Neuronal stem cell (in vitro differentiated cells): ENCODE measurements at regions not wholly inside any gene's neighbourhood (a gene's known extent, or its start where the extent isn't known, plus 50 kb on each side); places are given as distances from the start of the nearest gene placed in this dataset.

ENCODE experiments used
- DNase-seq: peaks from one replicate; pipeline ENCODE4 v3.0.0-alpha.2; 2013; ENCODE audit warnings: low spot score
- H2AFZ ChIP-seq: one replicate; pipeline ENCODE4 v1.6.1; 2013; ENCODE audit warnings: mild to moderate bottlenecking, low read length, inconsistent platforms
- H2AK5ac ChIP-seq: 2 replicates; pipeline ENCODE4 v1.6.1; 2013; ENCODE audit warnings: low read depth, mild to moderate bottlenecking, inconsistent platforms, low read length, moderate library complexity, mixed read lengths
- H2BK120ac ChIP-seq: 2 replicates; pipeline ENCODE4 v1.6.1; 2013; ENCODE audit warnings: low read depth, mild to moderate bottlenecking, inconsistent platforms, low read length, moderate library complexity, mixed read lengths
- H2BK12ac ChIP-seq: one replicate; pipeline ENCODE4 v1.6.1; 2013; ENCODE audit warnings: low read length, inconsistent platforms
- H2BK15ac ChIP-seq: 2 replicates; pipeline ENCODE4 v1.6.1; 2013; ENCODE audit warnings: mild to moderate bottlenecking, low read length, inconsistent platforms, mixed read lengths
- H2BK5ac ChIP-seq: one replicate; pipeline ENCODE4 v1.6.1; 2013; ENCODE audit warnings: inconsistent platforms, mild to moderate bottlenecking, low read length, moderate library complexity
- H3K14ac ChIP-seq: one replicate; pipeline ENCODE4 v1.6.1; 2013; ENCODE audit warnings: low read length, inconsistent platforms
- H3K18ac ChIP-seq: 2 replicates; pipeline ENCODE4 v1.6.1; 2013; ENCODE audit warnings: low read length, inconsistent platforms
- H3K23ac ChIP-seq: 2 replicates; pipeline ENCODE4 v1.6.1; 2013; ENCODE audit warnings: low read depth, mild to moderate bottlenecking, mixed read lengths, low read length, inconsistent platforms; ENCODE audit not compliant: poor library complexity
- H3K27ac ChIP-seq: replicated peaks from 3 replicates; pipeline ENCODE4 v1.5.1; 2013; ENCODE audit warnings: low read length, inconsistent platforms
- H3K27me3 ChIP-seq, 3 experiments: 2 replicates each; pipeline ENCODE4 v1.6.1; 2013; ENCODE audit warnings: low read length in 3 of 3, mild to moderate bottlenecking in 2 of 3, inconsistent platforms in 1 of 3, low read depth in 1 of 3, mixed read lengths in 1 of 3, moderate library complexity in 1 of 3; ENCODE audit not compliant: control insufficient read depth in 3 of 3, insufficient read depth in 3 of 3
- H3K36me3 ChIP-seq, 2 donors: replicated peaks in 1 of 2; 2 replicates each; pipeline ENCODE4 v1.6.1; 2013; ENCODE audit warnings: low read length in 2 of 2; ENCODE audit not compliant: control insufficient read depth in 2 of 2, insufficient read depth in 2 of 2
- H3K4ac ChIP-seq: 2 replicates; pipeline ENCODE4 v1.6.1; 2013; ENCODE audit warnings: inconsistent platforms, mild to moderate bottlenecking, low read length, moderate library complexity
- H3K4me1 ChIP-seq, 2 donors: 1 replicate in 1 of 2; 2 replicates in 1 of 2; pipeline ENCODE4 v1.6.1; 2013; ENCODE audit warnings: low read length in 2 of 2, low read depth in 1 of 2; ENCODE audit not compliant: control insufficient read depth in 2 of 2, insufficient read depth in 1 of 2
- H3K4me2 ChIP-seq: one replicate; pipeline ENCODE4 v1.6.1; 2013; ENCODE audit warnings: mild to moderate bottlenecking, low read length, inconsistent platforms; ENCODE audit not compliant: insufficient read depth, poor library complexity, severe bottlenecking
- H3K4me3 ChIP-seq, 2 donors: 2 replicates each; pipeline ENCODE4 v1.5.1; 2013; ENCODE audit warnings: low read length in 2 of 2, mild to moderate bottlenecking in 2 of 2, inconsistent platforms in 1 of 2, moderate library complexity in 1 of 2
- H3K79me1 ChIP-seq: one replicate; pipeline ENCODE4 v1.6.1; 2013; ENCODE audit warnings: low read depth, mild to moderate bottlenecking, inconsistent platforms, low read length, moderate library complexity
- H3K9ac ChIP-seq: one replicate; pipeline ENCODE4 v1.6.1; 2013; ENCODE audit warnings: mild to moderate bottlenecking, low read depth, low read length, inconsistent platforms; ENCODE audit not compliant: poor library complexity
- H3K9me3 ChIP-seq, 2 donors: replicated peaks in 1 of 2; 2 replicates each; pipeline versions ENCODE3 to v1.6.1; 2013; ENCODE audit warnings: low read length in 2 of 2, mild to moderate bottlenecking in 2 of 2, inconsistent platforms in 1 of 2, low read depth in 1 of 2, mixed read lengths in 1 of 2, moderate library complexity in 1 of 2; ENCODE audit not compliant: control insufficient read depth in 2 of 2, insufficient read depth in 1 of 2
- H4K8ac ChIP-seq: one replicate; pipeline ENCODE4 v1.6.1; 2013; ENCODE audit warnings: low read depth, mild to moderate bottlenecking, inconsistent platforms, low read length, moderate library complexity
- H4K91ac ChIP-seq: one replicate; pipeline ENCODE4 v1.6.1; 2013; ENCODE audit warnings: low read length, low read depth, mild to moderate bottlenecking, inconsistent platforms; ENCODE audit not compliant: poor library complexity
- WGBS, 2 donors: extraction: QIAGEN DNeasy Blood & Tissue Kit; methylation state at CpG; one replicate each; pipeline ENCODE4 v1.1.7; 2013; ENCODE audit warnings: missing lambda C conversion rate in 2 of 2, mixed read lengths in 1 of 2; ENCODE audit not compliant: insufficient read length in 2 of 2, insufficient replicate concordance in 1 of 2; ENCODE audit errors: extremely low coverage in 2 of 2; 5-methylcytosine and 5-hydroxymethylcytosine counted together

DNA sequence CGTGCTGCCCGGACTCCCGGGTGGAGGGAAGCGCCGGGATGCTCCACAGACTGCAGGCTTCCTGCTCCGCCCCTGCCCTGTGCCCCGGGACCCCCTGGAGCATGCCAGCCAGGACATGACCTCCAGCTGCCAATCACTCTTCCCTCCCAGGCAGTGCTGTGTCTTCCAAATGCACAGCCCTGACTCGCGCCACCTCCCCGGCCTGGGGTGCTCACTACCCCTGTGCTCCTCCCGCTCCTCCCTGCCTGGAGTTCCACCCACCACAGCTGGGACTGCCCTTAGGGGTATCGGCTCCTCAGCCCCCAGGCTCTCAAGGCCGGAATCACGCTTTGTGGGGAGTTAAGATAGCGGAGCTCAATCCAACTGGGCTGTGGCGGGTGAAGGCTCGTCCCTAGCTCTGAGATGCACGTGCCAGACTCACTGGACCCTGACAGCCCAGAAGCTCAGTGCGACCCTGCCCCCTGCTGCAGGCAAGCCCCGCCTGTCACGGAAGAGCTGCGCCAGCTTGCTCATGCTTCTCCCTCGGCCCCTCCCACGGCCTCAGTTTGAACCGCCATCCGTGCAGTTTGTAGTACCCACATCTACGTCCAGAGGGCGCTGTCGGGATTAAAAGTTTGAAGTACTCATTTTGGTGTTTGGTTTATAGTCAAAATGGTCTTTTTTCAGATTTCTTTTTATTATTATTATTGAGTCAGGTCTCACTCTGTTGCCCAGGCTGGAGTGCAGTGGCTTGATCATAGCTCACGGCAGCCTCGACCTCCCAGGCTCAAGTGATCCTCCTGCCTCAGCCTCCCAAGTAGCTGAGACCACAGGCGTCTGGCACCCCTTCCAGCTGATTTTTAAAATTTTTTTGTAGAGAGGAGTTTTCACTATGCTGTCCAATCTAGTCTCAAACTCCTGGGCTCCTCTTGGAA, 142.5 kb upstream of the TCERG1L start:
- H4K8ac ChIP-seq = no peak overlapping the region
- peak overlapping the region; percentile 61 for H2BK15ac ChIP-seq
- no peak overlapping the region for H3K4ac ChIP-seq
- no peak overlapping the region for H2BK12ac ChIP-seq
- peaks cover 0 to 6% (median 0%) of the 10 kb centered on the region in 3 experiments for H3K27me3 ChIP-seq
- no peak overlapping the region for H2BK5ac ChIP-seq
- no peaks in the 10 kb centered on the region for H3K36me3 ChIP-seq
- peak overlapping the region; percentile 97 for H2AFZ ChIP-seq
- no peaks in the 10 kb centered on the region for H3K9me3 ChIP-seq
- no peak overlapping the region for H2BK120ac ChIP-seq
- DNase-seq = peak; percentile 86
- peak overlapping the region; percentile 87 for H3K4me2 ChIP-seq
- H3K9ac ChIP-seq = peak overlapping the region; percentile 80
- no peaks in the 10 kb centered on the region for H3K79me1 ChIP-seq
- H3K27ac ChIP-seq = no peak overlapping the region
- H3K4me1 ChIP-seq = peaks cover 8 to 11% of the 10 kb centered on the region in 2 donors
- H3K4me3 ChIP-seq = peak overlapping the region; percentile 36 to 69
- peak overlapping the region; percentile 47 for H3K14ac ChIP-seq
- H4K91ac ChIP-seq = no peak overlapping the region
- no CpG with 5 or more reads among the region's 32 CpGs for WGBS, 2 donors
- H3K23ac ChIP-seq = no peak overlapping the region
- peak overlapping the region; percentile 30 for H2AK5ac ChIP-seq
- H3K18ac ChIP-seq = peak overlapping the region; percentile 84

DNA sequence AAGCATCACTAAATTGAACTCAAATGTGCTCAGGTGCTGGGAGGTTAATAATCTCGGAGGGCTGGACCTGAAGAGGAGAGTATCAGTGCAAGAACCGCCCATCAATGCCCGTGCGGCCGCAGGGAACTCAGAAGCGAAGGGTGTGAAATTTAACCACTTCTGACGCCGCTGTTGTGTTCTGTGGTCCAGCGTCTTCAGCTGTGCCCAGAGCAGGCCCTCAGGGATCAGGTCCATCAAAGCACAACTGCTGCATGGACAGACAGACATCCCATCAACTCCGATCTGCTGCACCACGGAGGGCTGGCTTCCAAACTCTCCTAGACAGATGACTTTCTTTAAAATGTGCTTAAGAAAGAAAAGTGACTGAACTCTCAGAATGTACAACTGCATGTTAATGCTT, 144.9 kb upstream of the TCERG1L start:
- H3K9me3 ChIP-seq = no peaks in the 10 kb centered on the region
- no peak overlapping the region for H2AK5ac ChIP-seq
- H3K36me3 ChIP-seq = no peaks in the 10 kb centered on the region
- peaks cover 0 to 6% (median 0%) of the 10 kb centered on the region in 3 experiments for H3K27me3 ChIP-seq
- no peak overlapping the region for H3K4me2 ChIP-seq
- H3K23ac ChIP-seq = no peak overlapping the region
- H2BK15ac ChIP-seq = no peak overlapping the region
- H4K91ac ChIP-seq = no peak overlapping the region
- DNase-seq = no peak
- H3K14ac ChIP-seq = no peak overlapping the region
- H4K8ac ChIP-seq = no peak overlapping the region
- no peak overlapping the region for H2BK5ac ChIP-seq
- whole genome bisulfite sequencing, 2 donors = no CpG with 5 or more reads among the region's 11 CpGs
- peaks cover 11 to 15% of the 10 kb centered on the region in 2 donors for H3K4me1 ChIP-seq
- no peak overlapping the region for H2BK12ac ChIP-seq
- H3K4me3 ChIP-seq = no peak overlapping the region
- no peak overlapping the region for H3K27ac ChIP-seq
- no peaks in the 10 kb centered on the region for H3K79me1 ChIP-seq
- H2BK120ac ChIP-seq = no peak overlapping the region
- no peak overlapping the region for H3K4ac ChIP-seq
- H3K18ac ChIP-seq = no peak overlapping the region
- no peak overlapping the region for H2AFZ ChIP-seq
- no peak overlapping the region for H3K9ac ChIP-seq

GRCh38 chr10:131461093-131461492, 149.6 kb upstream of the TCERG1L start:
- DNase-seq = no peak

GRCh38 chr10:131464789-131465188, 153.3 kb upstream of the TCERG1L start:
- Histone ChIP-seq H3K4me1 (peaks cover 0 to 7% of the 10 kb centered on the region in 2 donors), H3K4ac (no peak overlapping the region), H2BK15ac (no peak overlapping the region), H2BK12ac (no peak overlapping the region), H3K4me3 (no peak overlapping the region), H3K9me3 (no peaks in the 10 kb centered on the region), H3K79me1 (no peaks in the 10 kb centered on the region), H2BK5ac (no peak overlapping the region), H3K27ac (no peak overlapping the region), H3K14ac (no peak overlapping the region), H2AK5ac (no peak overlapping the region), H3K36me3 (no peaks in the 10 kb centered on the region), H3K23ac (no peak overlapping the region), H3K4me2 (no peak overlapping the region), H2BK120ac (no peak overlapping the region), H3K27me3 (no peaks in the 10 kb centered on the region), H3K9ac (no peak overlapping the region), H3K18ac (no peak overlapping the region), H2AFZ (no peak overlapping the region), H4K8ac (no peak overlapping the region), H4K91ac (no peak overlapping the region)
- DNase-seq = no peak
- no CpG with 5 or more reads among the region's 5 CpGs for WGBS, 2 donors

More at GRCh38 chr10:131461093-131461492, 149.6 kb upstream of the TCERG1L start:
- WGBS, 2 donors = no CpG with 5 or more reads among the region's 5 CpGs
- Histone ChIP-seq H3K14ac (no peak overlapping the region), H4K91ac (no peak overlapping the region), H3K23ac (no peak overlapping the region), H3K27ac (no peak overlapping the region), H2BK120ac (no peak overlapping the region), H4K8ac (no peak overlapping the region), H3K79me1 (no peaks in the 10 kb centered on the region), H3K9ac (no peak overlapping the region), H3K27me3 (no peaks in the 10 kb centered on the region), H2BK12ac (peak overlapping the region; percentile 43), H3K18ac (peak overlapping the region; percentile 55), H2BK5ac (no peak overlapping the region), H3K4me3 (no peak overlapping the region), H3K4me2 (no peak overlapping the region), H2AK5ac (peak overlapping the region; percentile 32), H2BK15ac (no peak overlapping the region), H3K4me1 (peaks cover 0 to 7% of the 10 kb centered on the region in 2 donors), H3K4ac (no peak overlapping the region), H3K9me3 (no peaks in the 10 kb centered on the region), H2AFZ (no peak overlapping the region), H3K36me3 (no peaks in the 10 kb centered on the region)
